ENCODE measurements at regions not wholly inside any gene's neighbourhood (a gene's known extent, or its start where the extent isn't known, plus 50 kb on each side); places are given as distances from the start of the nearest gene placed in this dataset.

DNA sequence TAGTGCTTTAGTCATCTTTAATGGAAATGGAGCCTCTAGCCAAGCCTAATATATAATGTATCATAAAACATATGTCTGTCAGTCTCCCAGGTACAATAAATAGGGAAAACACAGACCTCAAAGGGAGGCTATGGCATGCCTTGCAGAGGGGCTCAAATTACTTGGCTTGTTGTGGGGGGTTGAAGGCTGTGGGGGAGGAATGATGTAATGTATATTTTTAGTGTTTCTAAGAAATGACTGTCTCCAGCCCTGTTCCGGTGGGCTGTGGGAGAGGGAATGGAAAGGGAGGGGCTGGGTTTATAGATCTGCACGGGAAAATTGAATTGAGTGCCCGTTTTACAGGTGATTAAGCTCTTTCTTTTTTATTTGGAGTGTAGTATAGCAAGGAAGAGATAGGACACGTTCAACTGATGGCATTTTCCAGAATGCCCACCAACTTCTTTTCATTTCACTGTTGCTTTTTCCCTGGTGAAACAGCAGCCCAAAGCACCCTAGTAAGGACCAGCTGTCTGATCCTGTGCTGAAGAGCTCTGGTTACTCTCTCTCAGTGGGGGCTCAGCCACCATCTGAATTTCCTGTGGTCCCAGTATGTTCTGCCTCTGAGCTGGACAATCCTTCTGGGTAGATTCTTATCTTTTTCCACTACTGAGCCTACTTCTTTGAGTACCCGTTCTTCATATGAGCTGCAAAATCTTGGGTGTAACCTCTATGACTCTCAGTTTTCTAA is 220.7 kb upstream of the CASK start:
- H3K4me1 ChIP-seq (ENCODE audit: insufficient read depth, low read length): no peaks in the 10 kb centered on the region
- H3K9ac ChIP-seq (ENCODE audit: low read length): no peak overlapping the region
- H3K79me2 ChIP-seq (ENCODE audit: insufficient read depth, low read length): no peaks in the 10 kb centered on the region
- Mint-ChIP-seq H3K9me3 (ENCODE audit: unreplicated experiment) (no peaks in the 10 kb centered on the region), H3K4me1 (ENCODE audit: low read depth, unreplicated experiment) (peaks cover 5% of the 10 kb centered on the region), H3K36me3 (ENCODE audit: low read depth, unreplicated experiment) (no peaks in the 10 kb centered on the region), H3K4me3 (ENCODE audit: unreplicated experiment) (no peak overlapping the region), H3K27me3 (ENCODE audit: low read depth, unreplicated experiment) (no peaks in the 10 kb centered on the region), H3K27ac (ENCODE audit: unreplicated experiment) (peak overlapping the region; percentile 79)
- TF ChIP-seq, protein P1, sequence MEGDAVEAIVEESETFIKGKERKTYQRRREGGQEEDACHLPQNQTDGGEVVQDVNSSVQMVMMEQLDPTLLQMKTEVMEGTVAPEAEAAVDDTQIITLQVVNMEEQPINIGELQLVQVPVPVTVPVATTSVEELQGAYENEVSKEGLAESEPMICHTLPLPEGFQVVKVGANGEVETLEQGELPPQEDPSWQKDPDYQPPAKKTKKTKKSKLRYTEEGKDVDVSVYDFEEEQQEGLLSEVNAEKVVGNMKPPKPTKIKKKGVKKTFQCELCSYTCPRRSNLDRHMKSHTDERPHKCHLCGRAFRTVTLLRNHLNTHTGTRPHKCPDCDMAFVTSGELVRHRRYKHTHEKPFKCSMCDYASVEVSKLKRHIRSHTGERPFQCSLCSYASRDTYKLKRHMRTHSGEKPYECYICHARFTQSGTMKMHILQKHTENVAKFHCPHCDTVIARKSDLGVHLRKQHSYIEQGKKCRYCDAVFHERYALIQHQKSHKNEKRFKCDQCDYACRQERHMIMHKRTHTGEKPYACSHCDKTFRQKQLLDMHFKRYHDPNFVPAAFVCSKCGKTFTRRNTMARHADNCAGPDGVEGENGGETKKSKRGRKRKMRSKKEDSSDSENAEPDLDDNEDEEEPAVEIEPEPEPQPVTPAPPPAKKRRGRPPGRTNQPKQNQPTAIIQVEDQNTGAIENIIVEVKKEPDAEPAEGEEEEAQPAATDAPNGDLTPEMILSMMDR (IDR thresholded peaks at IDR 0.05; ENCODE audit: insufficient read depth, low read depth, low read length): no peak
- TF ChIP-seq EZH2 (IDR thresholded peaks at IDR 0.05; ENCODE audit: insufficient read depth, low read length): no peak
- H3K9me3 ChIP-seq (ENCODE audit: insufficient read depth, low read depth, low read length): no peaks in the 10 kb centered on the region
- peak; percentile 96 for FAIRE-seq
- H3K4me2 ChIP-seq (ENCODE audit: low read length): no peak overlapping the region
- no peaks in the 10 kb centered on the region for H3K36me3 ChIP-seq (ENCODE audit: insufficient read depth, low read length)
- H3K27me3 ChIP-seq (ENCODE audit: insufficient read depth, low read length): no peaks in the 10 kb centered on the region
- DNase-seq (ENCODE audit: low read depth): no peak
- H3K27ac ChIP-seq (ENCODE audit: low read depth, low read length): no peak overlapping the region
- H2AFZ ChIP-seq (ENCODE audit: low read depth, low read length): no peak overlapping the region
- no peak overlapping the region for H3K4me3 ChIP-seq (ENCODE audit: insufficient read depth, low read depth, low read length)
- H4K20me1 ChIP-seq (ENCODE audit: insufficient read depth, low read length): no peaks in the 10 kb centered on the region

DNA sequence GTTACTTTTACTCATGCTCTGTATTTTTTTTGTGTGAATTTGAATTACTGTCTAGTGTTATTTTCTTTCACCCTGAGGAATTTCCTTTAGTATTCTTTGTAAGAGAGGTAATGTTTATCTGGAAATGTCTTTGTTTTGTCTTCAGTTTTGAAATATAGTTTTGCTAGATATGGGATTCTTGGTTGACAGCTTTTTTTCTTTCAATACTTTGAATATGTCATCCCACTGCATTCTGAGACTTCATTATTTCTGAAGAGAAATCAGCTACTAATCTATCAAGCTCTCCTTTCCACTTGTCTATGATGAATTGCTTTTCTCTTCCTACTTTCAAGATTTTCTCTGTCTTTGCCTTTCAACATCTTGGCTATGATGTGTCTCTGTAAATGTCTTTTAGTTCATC is 217.0 kb upstream of the CASK start:
- Histone ChIP-seq H3K4me3 (ENCODE audit: insufficient read depth, low read depth, low read length) (no peak overlapping the region), H4K20me1 (ENCODE audit: insufficient read depth, low read length) (no peaks in the 10 kb centered on the region), H3K9me3 (ENCODE audit: insufficient read depth, low read depth, low read length) (no peaks in the 10 kb centered on the region), H3K27me3 (ENCODE audit: insufficient read depth, low read length) (no peaks in the 10 kb centered on the region), H3K4me1 (ENCODE audit: insufficient read depth, low read length) (no peaks in the 10 kb centered on the region), H3K27ac (ENCODE audit: low read depth, low read length) (no peak overlapping the region), H3K79me2 (ENCODE audit: insufficient read depth, low read length) (no peaks in the 10 kb centered on the region), H2AFZ (ENCODE audit: low read depth, low read length) (no peak overlapping the region), H3K9ac (ENCODE audit: low read length) (no peak overlapping the region), H3K4me2 (ENCODE audit: low read length) (no peak overlapping the region), H3K36me3 (ENCODE audit: insufficient read depth, low read length) (no peaks in the 10 kb centered on the region)
- H3K4me3 Mint-ChIP-seq (ENCODE audit: unreplicated experiment): no peak overlapping the region
- no peaks in the 10 kb centered on the region for H3K36me3 Mint-ChIP-seq (ENCODE audit: low read depth, unreplicated experiment)
- FAIRE-seq (peak; percentile 69), DNase-seq (ENCODE audit: low read depth) (no peak)
- peaks cover 5% of the 10 kb centered on the region for H3K4me1 Mint-ChIP-seq (ENCODE audit: low read depth, unreplicated experiment)
- no peaks in the 10 kb centered on the region for H3K27me3 Mint-ChIP-seq (ENCODE audit: low read depth, unreplicated experiment)
- TF ChIP-seq, protein P1 (IDR thresholded peaks at IDR 0.05; ENCODE audit: insufficient read depth, low read depth, low read length): no peak
- no peak for TF ChIP-seq EZH2 (IDR thresholded peaks at IDR 0.05; ENCODE audit: insufficient read depth, low read length)
- no peak overlapping the region for H3K27ac Mint-ChIP-seq (ENCODE audit: unreplicated experiment)
- peaks cover 2% of the 10 kb centered on the region for H3K9me3 Mint-ChIP-seq (ENCODE audit: unreplicated experiment)

DNA sequence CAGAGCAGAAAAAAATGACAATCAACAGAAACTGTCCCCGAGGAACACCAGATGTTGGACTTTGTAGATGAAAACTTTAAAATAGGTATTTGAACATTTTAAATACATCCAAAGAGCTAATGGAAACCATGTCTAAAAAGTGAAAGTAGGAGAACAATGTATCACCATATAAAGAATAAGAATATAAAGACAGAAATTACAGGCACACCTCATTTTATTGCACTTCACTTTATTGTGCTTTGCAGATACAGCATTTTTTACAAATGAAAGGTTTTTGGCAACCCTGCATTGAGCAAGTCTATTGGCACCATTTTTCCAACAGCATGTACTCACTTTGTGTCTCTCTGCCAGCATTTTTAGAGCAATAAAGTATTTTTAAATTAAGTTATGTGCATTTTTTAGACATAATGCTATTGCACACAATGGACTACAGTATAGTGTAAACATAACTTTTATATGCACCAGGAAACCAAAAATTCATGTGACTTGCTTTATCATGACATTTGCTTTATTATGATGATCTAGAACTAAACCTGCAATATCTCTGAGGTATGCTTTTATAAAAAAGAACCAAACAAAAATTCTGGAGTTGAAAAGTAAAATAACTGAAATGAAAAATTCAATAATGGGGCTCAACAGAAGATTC is 212.4 kb upstream of the CASK start:
- H3K9me3 ChIP-seq (ENCODE audit: insufficient read depth, low read depth, low read length): no peaks in the 10 kb centered on the region
- no peak for TF ChIP-seq EZH2 (IDR thresholded peaks at IDR 0.05; ENCODE audit: insufficient read depth, low read length)
- TF ChIP-seq, protein P1 (IDR thresholded peaks at IDR 0.05; ENCODE audit: insufficient read depth, low read depth, low read length): no peak
- no peak overlapping the region for H3K9ac ChIP-seq (ENCODE audit: low read length)
- peaks cover 7% of the 10 kb centered on the region for H3K4me1 Mint-ChIP-seq (ENCODE audit: low read depth, unreplicated experiment)
- no peak overlapping the region for H3K4me3 ChIP-seq (ENCODE audit: insufficient read depth, low read depth, low read length)
- no peaks in the 10 kb centered on the region for H4K20me1 ChIP-seq (ENCODE audit: insufficient read depth, low read length)
- no peak for DNase-seq (ENCODE audit: low read depth)
- H3K27ac Mint-ChIP-seq (ENCODE audit: unreplicated experiment): no peak overlapping the region
- no peak overlapping the region for H3K4me3 Mint-ChIP-seq (ENCODE audit: unreplicated experiment)
- H3K36me3 ChIP-seq (ENCODE audit: insufficient read depth, low read length): no peaks in the 10 kb centered on the region
- H3K79me2 ChIP-seq (ENCODE audit: insufficient read depth, low read length): no peaks in the 10 kb centered on the region
- peaks cover 2% of the 10 kb centered on the region for H3K9me3 Mint-ChIP-seq (ENCODE audit: unreplicated experiment)
- no peak overlapping the region for H3K27ac ChIP-seq (ENCODE audit: low read depth, low read length)
- no peaks in the 10 kb centered on the region for H3K4me1 ChIP-seq (ENCODE audit: insufficient read depth, low read length)
- no peak for FAIRE-seq
- H3K27me3 Mint-ChIP-seq (ENCODE audit: low read depth, unreplicated experiment): no peaks in the 10 kb centered on the region
- no peaks in the 10 kb centered on the region for H3K36me3 Mint-ChIP-seq (ENCODE audit: low read depth, unreplicated experiment)
- H2AFZ ChIP-seq (ENCODE audit: low read depth, low read length): no peak overlapping the region
- H3K27me3 ChIP-seq (ENCODE audit: insufficient read depth, low read length): no peaks in the 10 kb centered on the region
- H3K4me2 ChIP-seq (ENCODE audit: low read length): no peak overlapping the region
